ENCODE measurements at regions not wholly inside any gene's neighbourhood (a gene's known extent, or its start where the extent isn't known, plus 50 kb on each side); places are given as distances from the start of the nearest gene placed in this dataset.

DNA sequence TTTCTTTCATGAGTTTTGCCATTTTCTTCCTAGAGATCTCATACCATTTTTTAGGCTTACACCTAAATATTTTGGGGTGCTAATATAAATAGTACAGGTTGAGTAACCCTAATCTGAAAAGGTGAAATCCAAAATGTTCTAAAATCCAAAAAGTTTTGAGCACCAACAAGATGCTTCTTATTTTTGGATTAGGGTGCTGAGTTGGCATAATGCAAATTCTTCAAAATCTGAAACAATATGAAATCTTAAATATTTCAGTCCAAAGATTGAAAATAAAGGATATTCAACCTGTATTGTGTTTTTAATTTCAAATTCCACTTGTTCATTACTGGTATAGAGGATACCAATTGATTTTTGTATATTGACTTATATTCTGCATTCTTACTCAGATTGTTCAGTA is 51.1 kb upstream of the KCNK2 start (continued):
- TF ChIP-seq, protein P1, sequence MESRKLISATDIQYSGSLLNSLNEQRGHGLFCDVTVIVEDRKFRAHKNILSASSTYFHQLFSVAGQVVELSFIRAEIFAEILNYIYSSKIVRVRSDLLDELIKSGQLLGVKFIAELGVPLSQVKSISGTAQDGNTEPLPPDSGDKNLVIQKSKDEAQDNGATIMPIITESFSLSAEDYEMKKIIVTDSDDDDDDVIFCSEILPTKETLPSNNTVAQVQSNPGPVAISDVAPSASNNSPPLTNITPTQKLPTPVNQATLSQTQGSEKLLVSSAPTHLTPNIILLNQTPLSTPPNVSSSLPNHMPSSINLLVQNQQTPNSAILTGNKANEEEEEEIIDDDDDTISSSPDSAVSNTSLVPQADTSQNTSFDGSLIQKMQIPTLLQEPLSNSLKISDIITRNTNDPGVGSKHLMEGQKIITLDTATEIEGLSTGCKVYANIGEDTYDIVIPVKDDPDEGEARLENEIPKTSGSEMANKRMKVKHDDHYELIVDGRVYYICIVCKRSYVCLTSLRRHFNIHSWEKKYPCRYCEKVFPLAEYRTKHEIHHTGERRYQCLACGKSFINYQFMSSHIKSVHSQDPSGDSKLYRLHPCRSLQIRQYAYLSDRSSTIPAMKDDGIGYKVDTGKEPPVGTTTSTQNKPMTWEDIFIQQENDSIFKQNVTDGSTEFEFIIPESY (IDR thresholded peaks at IDR 0.05): no peak

All from liver (tissue), 1 donor.